ENCODE measurements at regions not wholly inside any gene's neighbourhood (a gene's known extent, or its start where the extent isn't known, plus 50 kb on each side); places are given as distances from the start of the nearest gene placed in this dataset.

- H3K4me1 Mint-ChIP-seq, result peaks cover 2% of the 10 kb centered on the region
- no peak overlapping the region for H3K4me3 ChIP-seq (replicated peaks in 1 of 3; ENCODE audit: low read depth in 2 of 3, low read length in 3 of 3)
- H3K27me3 Mint-ChIP-seq (ENCODE audit: low read depth in 3 of 3), result peaks cover 3 to 16% (median 3%) of the 10 kb centered on the region in 3 donors
- no peaks in the 10 kb centered on the region for H3K36me3 ChIP-seq (replicated peaks in 1 of 2; ENCODE audit: control insufficient read depth in 1 of 2, insufficient read depth in 2 of 2, low read length in 2 of 2)
- no peak overlapping the region for H3K9ac ChIP-seq (ENCODE audit: insufficient read depth, low read length, poor library complexity, severe bottlenecking)
- no peak overlapping the region for H2AFZ ChIP-seq (ENCODE audit: insufficient read depth, low read depth, low read length, poor library complexity, severe bottlenecking)
- no peaks in the 10 kb centered on the region for H3K79me2 ChIP-seq (ENCODE audit: insufficient read depth, low read length)
- H3K9me3 Mint-ChIP-seq, result peaks cover 0 to 6% (median 0%) of the 10 kb centered on the region in 7 donors
- H3K9me3 ChIP-seq (replicated peaks in 1 of 2; ENCODE audit: control insufficient read depth in 1 of 2, insufficient read depth in 1 of 2, low read length in 2 of 2), result no peaks in the 10 kb centered on the region
- no peak overlapping the region for H3K4me3 Mint-ChIP-seq
- H3K27ac Mint-ChIP-seq, result no peak overlapping the region
- no peak overlapping the region for H3K27ac ChIP-seq (ENCODE audit: low read depth in 1 of 2, low read length in 2 of 2)
- H4K20me1 ChIP-seq (ENCODE audit: insufficient read depth, low read length), result no peaks in the 10 kb centered on the region
- intact Hi-C loops (cut with micrococcal nuclease), result no loop called here
- no peaks in the 10 kb centered on the region for H3K4me1 ChIP-seq (ENCODE audit: control insufficient read depth in 1 of 2, insufficient read depth in 2 of 2, low read length in 2 of 2)
- no peaks in the 10 kb centered on the region for H3K36me3 Mint-ChIP-seq
- DNase-seq, result no peak
- 94% methylated on average over 1 of the region's 1 CpG for WGBS (ENCODE audit: insufficient coverage)
- H3K4me2 ChIP-seq (replicated peaks; ENCODE audit: extremely low read depth, low read length, poor library complexity, severe bottlenecking), result no peak overlapping the region
- no peaks in the 10 kb centered on the region for H3K27me3 ChIP-seq (ENCODE audit: control insufficient read depth in 2 of 2, insufficient read depth in 2 of 2, low read length in 2 of 2)
- no peak for TF ChIP-seq CTCF (IDR thresholded peaks at IDR 0.05)
Measured at GRCh38 chr19:31179471-31179852, 169.8 kb downstream of the TSHZ3 start.

- Mint-ChIP-seq H3K4me3 (no peak overlapping the region), H3K4me1 (peaks cover 2% of the 10 kb centered on the region), H3K27ac (no peak overlapping the region), H3K36me3 (no peaks in the 10 kb centered on the region), H3K9me3 (peaks cover 0 to 6% (median 0%) of the 10 kb centered on the region in 7 donors), H3K27me3 (ENCODE audit: low read depth in 3 of 3) (peaks cover 3 to 15% (median 5%) of the 10 kb centered on the region in 3 donors)
- H2AFZ ChIP-seq (ENCODE audit: insufficient read depth, low read depth, low read length, poor library complexity, severe bottlenecking), result no peak overlapping the region
- H3K79me2 ChIP-seq (ENCODE audit: insufficient read depth, low read length), result no peaks in the 10 kb centered on the region
- intact Hi-C loops (cut with micrococcal nuclease), result no loop called here
- TF ChIP-seq CTCF (IDR thresholded peaks at IDR 0.05), result no peak
- H3K4me3 ChIP-seq (replicated peaks in 1 of 3; ENCODE audit: low read depth in 2 of 3, low read length in 3 of 3), result no peak overlapping the region
- no peak for DNase-seq
- no peak overlapping the region for H3K9ac ChIP-seq (ENCODE audit: insufficient read depth, low read length, poor library complexity, severe bottlenecking)
- no peaks in the 10 kb centered on the region for H3K36me3 ChIP-seq (replicated peaks in 1 of 2; ENCODE audit: control insufficient read depth in 1 of 2, insufficient read depth in 2 of 2, low read length in 2 of 2)
- no peak overlapping the region for H3K4me2 ChIP-seq (replicated peaks; ENCODE audit: extremely low read depth, low read length, poor library complexity, severe bottlenecking)
- H3K27ac ChIP-seq (ENCODE audit: low read depth in 1 of 2, low read length in 2 of 2), result no peak overlapping the region
- H3K9me3 ChIP-seq (replicated peaks in 1 of 2; ENCODE audit: control insufficient read depth in 1 of 2, insufficient read depth in 1 of 2, low read length in 2 of 2), result no peaks in the 10 kb centered on the region
- H4K20me1 ChIP-seq (ENCODE audit: insufficient read depth, low read length), result no peaks in the 10 kb centered on the region
- H3K27me3 ChIP-seq (ENCODE audit: control insufficient read depth in 2 of 2, insufficient read depth in 2 of 2, low read length in 2 of 2), result no peaks in the 10 kb centered on the region
- 67% methylated on average over 1 of the region's 1 CpG for WGBS (ENCODE audit: insufficient coverage)
- no peaks in the 10 kb centered on the region for H3K4me1 ChIP-seq (ENCODE audit: control insufficient read depth in 1 of 2, insufficient read depth in 2 of 2, low read length in 2 of 2)
Measured at GRCh38 chr19:31178833-31179470, 170.3 kb downstream of the TSHZ3 start.
